Testis (tissue), 2 donors: ENCODE measurements at regions not wholly inside any gene's neighbourhood (a gene's known extent, or its start where the extent isn't known, plus 50 kb on each side); places are given as distances from the start of the nearest gene placed in this dataset.

Experiments used
- DNase-seq: peaks from one replicate; pipeline ENCODE4 v3.0.0-alpha.2; 2019
- H3K27ac ChIP-seq, 2 donors: fragments of 200-600 bp; sonication (generic); one replicate each; pipeline ENCODE4 v1.5.1; 2019
- H3K27me3 ChIP-seq: fragments of 200-600 bp; sonication (generic); one replicate; pipeline ENCODE4 v1.5.1; 2019
- H3K36me3 ChIP-seq: fragments of 200-600 bp; sonication (generic); one replicate; pipeline ENCODE4 v1.5.1; 2017; ENCODE audit warnings: low read depth; ENCODE audit errors: missing control alignments
- H3K4me1 ChIP-seq: fragments of 200-600 bp; sonication (generic); one replicate; pipeline ENCODE4 v1.5.1; 2019
- H3K4me3 ChIP-seq, 2 donors: fragments of 200-600 bp; sonication (generic); one replicate each; pipeline ENCODE4 v1.5.1; 2017 to 2019
- H3K9me3 ChIP-seq: fragments of 200-600 bp; sonication (generic); one replicate; pipeline ENCODE4 v1.5.1; 2017
- POLR2A ChIP-seq: fragments of 450-650 bp; IDR thresholded peaks from one replicate; pipeline ENCODE4 v1.6.1; 2017; ENCODE audit warnings: antibody characterized with exemption, mild to moderate bottlenecking, moderate library complexity
- WGBS, 2 donors: methylation state at CpG; one replicate each; pipeline ENCODE4 v1.1.5; 2018; 5-methylcytosine and 5-hydroxymethylcytosine counted together
- intact Hi-C: fragments of 100-400 bp; cut with DNase I; formaldehyde crosslinking; loops from one replicate; pipeline ENCODE4 v1.15.1; 2023; ENCODE audit warnings: low total_unique reads
- TF ChIP-seq, protein P1 (sequence below), 3 experiments: fragments of 450-650 bp in 2 of 3; fragments of 200-600 bp in 1 of 3; sonication (generic) in 1 of 3; IDR thresholded peaks; one replicate each; pipeline ENCODE4 v1.5.1; 2016 to 2019; ENCODE audit warnings: antibody characterized with exemption in 3 of 3, mild to moderate bottlenecking in 2 of 3, moderate library complexity in 1 of 3

DNA sequence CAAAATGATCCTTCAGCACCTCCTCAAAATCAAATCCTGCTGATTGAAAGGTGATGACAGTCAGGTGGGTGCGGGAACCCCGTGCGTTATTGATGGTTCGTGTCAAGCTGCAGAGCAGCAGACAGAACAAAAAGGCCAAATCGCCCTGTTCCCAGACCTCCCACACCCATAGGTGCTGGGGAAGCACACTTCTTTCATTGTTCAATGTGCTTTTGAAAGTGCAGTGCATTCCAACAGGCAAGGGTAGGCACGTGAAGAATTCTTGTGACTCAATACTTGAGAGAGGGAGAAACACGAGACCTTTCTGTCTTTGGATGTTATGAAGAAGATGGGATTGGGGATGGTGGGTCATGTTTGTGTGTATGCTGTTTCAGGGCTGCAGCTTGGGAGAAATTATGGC, 514.0 kb downstream of the MCTP2 start:
- DNase-seq, result no peak
- TF ChIP-seq POLR2A, result no peak
- TF ChIP-seq, protein P1, sequence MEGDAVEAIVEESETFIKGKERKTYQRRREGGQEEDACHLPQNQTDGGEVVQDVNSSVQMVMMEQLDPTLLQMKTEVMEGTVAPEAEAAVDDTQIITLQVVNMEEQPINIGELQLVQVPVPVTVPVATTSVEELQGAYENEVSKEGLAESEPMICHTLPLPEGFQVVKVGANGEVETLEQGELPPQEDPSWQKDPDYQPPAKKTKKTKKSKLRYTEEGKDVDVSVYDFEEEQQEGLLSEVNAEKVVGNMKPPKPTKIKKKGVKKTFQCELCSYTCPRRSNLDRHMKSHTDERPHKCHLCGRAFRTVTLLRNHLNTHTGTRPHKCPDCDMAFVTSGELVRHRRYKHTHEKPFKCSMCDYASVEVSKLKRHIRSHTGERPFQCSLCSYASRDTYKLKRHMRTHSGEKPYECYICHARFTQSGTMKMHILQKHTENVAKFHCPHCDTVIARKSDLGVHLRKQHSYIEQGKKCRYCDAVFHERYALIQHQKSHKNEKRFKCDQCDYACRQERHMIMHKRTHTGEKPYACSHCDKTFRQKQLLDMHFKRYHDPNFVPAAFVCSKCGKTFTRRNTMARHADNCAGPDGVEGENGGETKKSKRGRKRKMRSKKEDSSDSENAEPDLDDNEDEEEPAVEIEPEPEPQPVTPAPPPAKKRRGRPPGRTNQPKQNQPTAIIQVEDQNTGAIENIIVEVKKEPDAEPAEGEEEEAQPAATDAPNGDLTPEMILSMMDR (IDR thresholded peaks at IDR 0.05), result no peak
- no peaks in the 10 kb centered on the region for H3K9me3 ChIP-seq
- no peak overlapping the region for H3K4me3 ChIP-seq
- intact Hi-C loops, result no loop called here
- H3K36me3 ChIP-seq, result no peaks in the 10 kb centered on the region
- H3K4me1 ChIP-seq, result no peaks in the 10 kb centered on the region
- no peak overlapping the region for H3K27ac ChIP-seq
- 79 to 81% methylated on average over 7 of the region's 7 CpGs for WGBS, 2 donors
- H3K27me3 ChIP-seq, result no peaks in the 10 kb centered on the region

DNA sequence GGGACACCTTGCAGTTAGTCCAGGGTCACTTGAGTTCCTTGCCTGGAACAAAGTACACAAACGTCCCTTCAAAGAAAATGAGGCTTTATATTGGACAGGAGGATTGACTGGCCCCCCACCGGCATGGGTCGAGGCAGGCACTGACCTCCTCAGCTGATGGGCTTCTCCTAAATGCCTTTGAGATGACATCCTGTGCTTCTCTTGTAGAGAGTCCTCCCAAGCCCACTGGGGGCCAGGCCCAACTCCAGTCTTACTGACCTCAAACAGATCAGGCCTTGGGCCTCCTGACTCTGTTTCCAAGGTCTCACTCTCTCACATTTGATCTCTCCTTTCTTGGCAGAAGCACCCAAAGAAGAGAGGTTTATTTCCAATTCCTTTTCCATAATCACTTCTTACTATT, 516.1 kb downstream of the MCTP2 start:
- no peak for TF ChIP-seq POLR2A
- TF ChIP-seq, protein P1 (IDR thresholded peaks at IDR 0.05), result no peak
- no peaks in the 10 kb centered on the region for H3K36me3 ChIP-seq
- intact Hi-C loops, result no loop called here
- DNase-seq, result no peak
- no peak overlapping the region for H3K27ac ChIP-seq
- no peaks in the 10 kb centered on the region for H3K27me3 ChIP-seq
- no peak overlapping the region for H3K4me3 ChIP-seq
- no peaks in the 10 kb centered on the region for H3K4me1 ChIP-seq
- WGBS, 2 donors, result 68 to 75% methylated on average over 3 of the region's 3 CpGs
- H3K9me3 ChIP-seq, result no peaks in the 10 kb centered on the region

DNA sequence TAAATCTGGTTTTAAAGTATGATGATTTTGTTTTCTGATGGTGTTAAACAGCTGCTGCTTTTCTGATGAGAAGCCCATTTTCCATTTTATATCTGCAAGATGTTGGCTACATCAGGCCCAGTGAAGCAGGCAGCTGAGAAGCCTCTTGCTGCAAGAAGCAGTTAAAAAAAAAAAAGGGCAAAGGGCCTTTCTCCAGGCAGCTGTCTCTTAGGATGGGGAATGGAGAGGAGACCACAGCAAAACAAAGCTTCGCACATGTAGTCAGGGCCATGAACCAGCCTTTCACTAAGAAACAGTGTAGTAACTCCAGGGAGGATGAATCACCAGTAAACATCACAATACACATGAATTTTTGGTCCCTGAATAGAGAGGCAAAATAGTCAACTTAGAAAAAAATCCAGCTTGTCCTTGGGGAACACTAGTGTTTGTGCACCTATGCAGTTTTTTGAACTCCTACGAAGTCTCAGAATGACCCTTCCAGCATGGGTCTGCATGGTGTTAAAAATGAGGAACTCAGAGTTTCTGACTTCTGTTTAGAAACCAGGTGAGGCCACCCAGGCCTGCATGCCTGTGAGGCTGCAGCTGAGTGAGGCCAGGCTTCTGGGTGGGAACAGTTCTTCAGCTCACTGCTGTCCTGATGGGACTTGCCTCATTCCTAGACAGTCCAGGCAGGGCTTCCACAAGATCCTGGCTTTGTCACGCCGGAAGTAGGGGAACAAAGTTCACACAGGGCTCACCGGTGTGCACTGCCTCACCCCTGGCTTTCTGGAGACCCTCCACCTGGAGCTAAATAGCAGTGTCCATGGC, 518.7 kb downstream of the MCTP2 start:
- intact Hi-C loops, result no loop called here
- H3K4me1 ChIP-seq, result no peaks in the 10 kb centered on the region
- no peak overlapping the region for H3K4me3 ChIP-seq
- no peak overlapping the region for H3K27ac ChIP-seq
- H3K36me3 ChIP-seq, result no peaks in the 10 kb centered on the region
- TF ChIP-seq POLR2A, result no peak
- TF ChIP-seq, protein P1 (IDR thresholded peaks at IDR 0.05), result no peak
- DNase-seq, result peak; percentile 14
- 74 to 75% methylated on average over 5 of the region's 5 CpGs for WGBS, 2 donors
- H3K27me3 ChIP-seq, result no peaks in the 10 kb centered on the region
- H3K9me3 ChIP-seq, result no peaks in the 10 kb centered on the region

GRCh38 chr15:94760348-94760747, 529.0 kb downstream of the MCTP2 start:
- WGBS, 2 donors, result 87 to 93% methylated on average over 2 of the region's 2 CpGs
- TF ChIP-seq, protein P1 (IDR thresholded peaks at IDR 0.05), result no peak
- no peak for TF ChIP-seq POLR2A
- H3K9me3 ChIP-seq, result no peaks in the 10 kb centered on the region
- no peak overlapping the region for H3K27ac ChIP-seq
- intact Hi-C loops, result no loop called here
- no peaks in the 10 kb centered on the region for H3K4me1 ChIP-seq
- no peak overlapping the region for H3K4me3 ChIP-seq
- H3K36me3 ChIP-seq, result no peaks in the 10 kb centered on the region
- H3K27me3 ChIP-seq, result no peaks in the 10 kb centered on the region
- DNase-seq, result no peak

GRCh38 chr15:94761574-94761973, 530.2 kb downstream of the MCTP2 start:
- 86 to 88% methylated on average over 1 of the region's 1 CpG for WGBS, 2 donors
- Histone ChIP-seq H3K4me3 (no peak overlapping the region), H3K36me3 (no peaks in the 10 kb centered on the region), H3K4me1 (no peaks in the 10 kb centered on the region), H3K27ac (no peak overlapping the region), H3K9me3 (no peaks in the 10 kb centered on the region), H3K27me3 (no peaks in the 10 kb centered on the region)
- intact Hi-C loops, result no loop called here
- DNase-seq, result no peak
- TF ChIP-seq, protein P1 (IDR thresholded peaks at IDR 0.05), result no peak
- TF ChIP-seq POLR2A, result no peak
